HG03064 (cell line): ENCODE measurements at regions not wholly inside any gene's neighbourhood (a gene's known extent, or its start where the extent isn't known, plus 50 kb on each side); places are given as distances from the start of the nearest gene placed in this dataset.

Experiments used
- ATAC-seq: cut with Tn5 transposase; IDR thresholded peaks from one replicate; pipeline ENCODE4 v1.9.1; 2021; ENCODE audit warnings: low read depth; ENCODE audit not compliant: unreplicated experiment

GRCh38 chr1:5751833-5752745, 240.1 kb downstream of the NPHP4 start:
- no peak for ATAC-seq

DNA sequence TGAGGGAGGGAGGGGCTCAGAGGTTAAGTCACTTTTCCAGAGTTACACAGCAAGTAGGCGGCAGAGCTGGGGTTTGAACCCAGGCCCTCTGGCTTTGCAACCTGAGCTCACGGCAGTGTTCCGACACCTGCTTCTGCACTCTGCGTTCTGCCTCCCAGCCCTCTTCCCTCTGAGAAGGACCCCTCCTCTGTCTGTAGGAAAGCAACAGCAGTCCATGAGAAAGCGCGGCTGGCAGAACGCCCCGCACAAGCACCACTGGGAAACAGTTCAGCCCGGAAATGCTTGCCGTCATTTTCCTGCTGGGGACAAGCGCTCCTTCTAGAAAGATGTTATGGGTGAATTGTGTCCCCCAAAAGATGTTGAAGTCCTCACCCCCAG, 241.1 kb downstream of the NPHP4 start:
- ATAC-seq, result no peak

DNA sequence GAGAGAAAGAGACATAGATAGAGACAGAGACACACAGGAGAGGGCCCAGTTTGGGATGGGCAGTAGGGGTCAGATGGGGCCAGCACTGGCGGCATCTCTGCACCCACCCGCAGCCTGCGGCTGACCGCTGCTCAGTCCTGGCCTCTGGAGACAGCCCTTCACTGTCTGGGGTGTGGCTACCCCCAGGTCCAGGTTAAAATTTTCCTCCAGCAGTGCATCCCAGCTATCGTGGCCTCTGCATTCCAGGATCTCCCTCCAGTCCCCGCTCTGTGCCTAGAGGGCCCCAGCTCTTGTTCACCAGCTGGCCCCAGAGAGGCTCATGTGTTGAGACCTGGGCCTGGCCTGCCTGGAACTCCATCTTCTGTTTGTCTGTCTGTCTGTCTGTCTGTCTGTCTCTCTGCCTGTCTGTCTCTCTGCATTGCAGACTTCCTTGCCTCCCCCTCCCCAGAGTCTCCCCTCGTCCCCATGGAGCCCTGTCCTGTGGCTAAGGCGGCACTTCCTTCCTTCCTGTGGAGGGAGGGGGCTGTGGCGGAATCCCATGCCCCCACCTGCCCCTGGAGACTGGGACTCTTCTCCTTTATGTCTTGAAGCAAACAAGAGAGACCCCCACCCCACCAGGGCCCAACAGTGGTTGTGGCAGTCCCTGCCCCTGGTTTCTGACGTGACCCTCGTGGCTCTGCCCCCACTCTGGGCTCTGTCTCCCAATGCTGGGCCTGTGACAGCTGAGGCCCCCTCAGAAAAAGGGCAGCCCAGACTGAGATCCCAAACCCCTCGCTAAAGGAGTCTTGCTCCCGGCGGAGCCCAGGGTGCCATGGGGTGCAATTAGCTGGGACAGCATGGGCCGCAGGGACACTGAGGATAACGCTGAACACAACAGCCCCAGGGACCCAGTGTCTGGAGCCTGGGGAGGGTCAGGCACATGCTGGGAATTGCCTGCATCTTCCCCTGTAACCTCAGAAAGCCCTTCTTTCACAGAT, 241.8 kb downstream of the NPHP4 start:
- no peak for ATAC-seq

DNA sequence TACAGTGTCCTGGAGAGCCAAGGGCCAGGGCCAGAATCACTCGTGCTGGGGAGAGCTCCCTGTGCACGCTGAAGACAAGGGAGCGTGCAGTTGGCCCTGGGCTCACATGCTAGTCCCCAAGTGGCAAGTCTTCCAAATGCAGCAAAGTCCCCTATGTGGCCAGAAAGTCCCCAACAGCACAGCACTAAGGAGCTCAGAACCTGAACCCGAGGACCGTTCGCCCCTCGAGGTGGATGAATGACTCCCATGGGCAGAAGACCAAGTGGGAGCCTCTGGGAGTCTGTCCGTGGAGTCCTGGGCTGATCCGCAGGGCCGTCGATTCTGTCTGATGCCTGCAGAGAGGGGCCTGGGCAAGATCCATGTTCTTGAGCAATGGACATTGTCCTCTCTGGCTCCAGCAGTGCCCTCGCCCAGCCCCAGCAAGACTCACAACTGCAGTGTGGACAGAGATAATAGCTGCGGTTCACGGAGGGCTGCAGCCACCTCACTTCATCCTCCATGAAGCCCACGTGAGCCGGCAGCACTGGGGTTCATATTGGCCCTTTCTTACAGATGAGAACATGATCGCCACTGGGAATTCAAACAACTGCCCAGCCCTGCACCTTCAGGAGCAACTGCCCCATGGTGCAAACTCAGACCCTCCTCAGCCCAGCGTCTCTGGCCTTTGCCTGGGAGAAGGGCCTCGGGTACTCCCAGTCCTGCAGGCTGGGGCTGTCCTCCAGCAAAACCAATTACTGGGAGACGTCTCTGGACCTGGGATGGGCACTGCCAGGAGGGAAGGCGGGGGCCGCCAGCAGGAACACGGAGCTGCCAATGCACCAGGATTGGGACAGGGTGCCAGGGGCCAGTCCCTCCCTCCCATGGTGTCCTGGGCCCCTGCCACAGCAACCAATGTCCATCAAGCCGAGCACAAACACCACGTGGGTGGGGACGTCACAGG, 243.7 kb downstream of the NPHP4 start:
- ATAC-seq, result no peak

DNA sequence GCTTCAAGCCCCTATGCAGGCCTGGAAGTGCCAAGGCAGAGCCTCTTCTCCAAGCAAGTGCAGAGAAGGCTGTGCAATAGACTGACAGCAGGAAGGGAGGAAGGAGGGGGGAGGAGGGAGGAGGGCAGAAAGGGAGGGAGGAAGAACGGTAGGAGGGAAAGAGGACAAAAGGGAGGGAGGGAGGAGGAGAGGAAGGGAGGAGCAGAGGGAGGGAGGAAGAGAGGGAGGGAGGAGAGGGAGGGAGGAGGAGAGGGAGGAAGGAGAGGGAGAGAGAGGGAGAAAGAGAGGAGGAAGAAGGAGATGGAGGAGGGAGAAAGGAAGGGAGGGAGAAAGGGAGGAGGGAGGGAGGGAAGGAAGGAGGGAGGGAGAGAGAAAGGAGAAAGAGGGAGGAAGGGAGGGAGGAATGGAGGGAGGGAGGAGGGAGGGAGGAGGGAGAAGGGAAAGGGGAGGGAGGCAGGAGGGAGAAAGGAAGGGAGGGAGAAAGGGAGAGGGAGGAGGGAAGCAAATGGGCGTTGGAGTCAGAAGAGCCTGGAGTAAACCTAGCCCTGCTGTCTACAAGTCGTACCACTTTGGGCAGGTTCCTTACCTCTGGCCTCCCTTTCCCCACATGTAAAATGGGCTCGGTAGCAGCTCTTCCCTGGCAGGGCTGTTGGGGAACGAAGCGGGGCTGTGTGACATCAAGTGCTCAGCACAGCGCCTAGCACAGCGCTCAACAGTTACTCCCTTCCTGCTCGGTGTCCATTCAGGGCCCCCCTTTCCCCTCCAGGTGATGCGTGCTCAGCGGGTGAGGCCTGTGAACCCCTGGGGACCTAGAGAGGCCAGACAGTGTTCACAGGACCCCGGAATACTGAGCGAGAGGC, 244.6 kb downstream of the NPHP4 start:
- no peak for ATAC-seq

GRCh38 chr1:5746611-5747425, 245.4 kb downstream of the NPHP4 start:
- ATAC-seq, result no peak

GRCh38 chr1:5745800-5746610, 246.2 kb downstream of the NPHP4 start:
- peak; percentile 57 for ATAC-seq

- no peak for ATAC-seq
These were observed 247.1 kb downstream of the NPHP4 start for GRCh38 chr1:5744911-5745799.

GRCh38 chr1:5744341-5744740, 247.9 kb downstream of the NPHP4 start:
- ATAC-seq, result no peak

GRCh38 chr1:5743435-5744095, 248.7 kb downstream of the NPHP4 start:
- no peak for ATAC-seq

- no peak for ATAC-seq
These were observed 249.4 kb downstream of the NPHP4 start for GRCh38 chr1:5742801-5743200.

DNA sequence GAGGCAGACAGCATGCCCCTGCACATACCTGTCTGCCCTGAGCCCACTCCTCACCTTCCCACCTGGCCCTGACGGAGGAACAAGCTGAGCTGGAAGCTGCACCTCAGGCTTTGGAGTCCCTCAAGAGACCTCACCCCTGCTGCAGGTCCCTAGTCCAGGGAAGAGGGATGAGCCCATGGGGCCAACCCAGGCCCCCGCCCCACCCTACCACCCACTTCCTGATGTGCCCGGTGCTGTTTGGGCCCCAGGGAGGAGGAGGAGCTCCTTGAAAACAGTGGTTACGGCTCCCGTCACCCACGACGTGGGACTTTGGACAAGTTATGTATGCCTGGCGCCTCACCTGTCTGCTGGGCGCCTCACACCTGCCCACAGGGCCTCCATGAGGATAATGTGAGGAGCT, 250.2 kb downstream of the NPHP4 start:
- ATAC-seq, result no peak

DNA sequence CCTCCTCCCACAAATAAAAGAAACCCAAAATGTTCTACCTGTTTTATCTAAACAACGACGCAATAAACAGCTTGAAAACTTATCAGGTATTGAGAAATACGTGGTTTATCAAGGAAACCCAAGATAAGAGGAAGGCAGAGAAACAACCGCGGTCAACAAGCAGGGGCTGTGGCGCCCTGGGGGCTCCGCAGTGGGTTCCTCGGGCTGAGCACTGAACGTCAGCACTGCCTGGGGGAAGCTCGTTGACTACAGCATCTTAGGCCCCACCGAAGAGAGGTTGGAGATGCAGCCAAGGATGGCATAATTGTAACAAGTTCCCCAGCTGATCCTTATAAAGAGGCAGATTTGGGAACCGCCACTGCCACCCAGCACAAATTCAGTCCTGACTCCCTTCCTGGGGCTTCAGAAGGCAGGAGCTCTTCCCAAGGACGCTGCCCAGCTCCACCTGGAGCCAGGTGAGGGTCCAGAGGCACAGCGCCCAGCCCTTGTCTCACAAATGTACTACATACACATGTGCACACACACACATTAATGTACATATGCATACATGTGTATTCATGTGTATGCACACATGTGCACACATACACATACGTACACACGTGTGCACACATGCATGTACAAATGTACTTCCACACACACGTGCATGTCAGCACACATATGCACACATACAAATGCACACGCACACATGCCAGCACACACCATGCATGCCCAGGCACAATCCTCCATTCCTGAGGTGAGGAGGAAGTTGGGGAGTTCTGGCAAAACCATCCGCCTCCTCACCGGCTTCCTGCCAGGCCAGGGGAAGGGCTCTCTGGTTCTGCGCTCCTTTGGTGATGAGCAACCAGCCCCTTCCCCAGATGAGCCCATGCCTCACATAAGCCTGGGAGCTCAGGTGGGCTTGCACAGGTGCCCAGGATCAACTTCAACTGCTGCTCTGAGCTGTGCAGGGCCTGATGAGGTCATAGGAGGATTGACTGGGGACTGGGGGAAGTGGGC, 251.1 kb downstream of the NPHP4 start:
- ATAC-seq, result no peak

GRCh38 chr1:5740450-5740849, 251.8 kb downstream of the NPHP4 start:
- no peak for ATAC-seq

- ATAC-seq, result no peak
These were observed 252.6 kb downstream of the NPHP4 start for GRCh38 chr1:5739561-5740078.
